ENCODE measurements at regions not wholly inside any gene's neighbourhood (a gene's known extent, or its start where the extent isn't known, plus 50 kb on each side); places are given as distances from the start of the nearest gene placed in this dataset.
"Not testable (repeated sequence)": the region's sequence is repeated elsewhere in the genome, so short reads cannot be mapped to it uniquely, and the experiment has no call there.

- H3K4me3 ChIP-seq: no peak overlapping the region
- no peak overlapping the region for H3K27ac ChIP-seq
- no peak for DNase-seq (ENCODE audit: low spot score)
- no peak for TF ChIP-seq CTCF (IDR thresholded peaks at IDR 0.05)
These were observed 289.7 kb downstream of the SHOX start for GRCh38 chrX:920234-920799.

- no peak for TF ChIP-seq CTCF (IDR thresholded peaks at IDR 0.05)
- DNase-seq (ENCODE audit: low spot score): no peak
- H3K4me3 ChIP-seq: no peak overlapping the region
- no peak overlapping the region for H3K27ac ChIP-seq
These were observed 285.6 kb downstream of the SHOX start for GRCh38 chrX:916230-916599.

GRCh38 chrX:915427-916229 is 285.0 kb downstream of the SHOX start:
- Histone ChIP-seq H3K4me3 (no peak overlapping the region), H3K27ac (no peak overlapping the region)
- TF ChIP-seq CTCF (IDR thresholded peaks at IDR 0.05): no peak
- DNase-seq (ENCODE audit: low spot score): no peak

- no peak overlapping the region for H3K4me3 ChIP-seq
- no peak overlapping the region for H3K27ac ChIP-seq
- no peak for TF ChIP-seq CTCF (IDR thresholded peaks at IDR 0.05)
- DNase-seq (ENCODE audit: low spot score): no peak
These were observed 283.6 kb downstream of the SHOX start for GRCh38 chrX:914206-914605.

- Histone ChIP-seq H3K4me3 (no peak overlapping the region), H3K27ac (no peak overlapping the region)
- TF ChIP-seq CTCF (IDR thresholded peaks at IDR 0.05): no peak
- no peak for DNase-seq (ENCODE audit: low spot score)
These were observed 282.1 kb downstream of the SHOX start for GRCh38 chrX:912677-913076.

- not testable (repeated sequence) for H3K4me3 ChIP-seq; H3K27ac ChIP-seq; DNase-seq (ENCODE audit: low spot score)
These were observed 278.5 kb downstream of the SHOX start for GRCh38 chrX:909068-909467.

GRCh38 chrX:906586-906985 is 276.0 kb downstream of the SHOX start:
- no peak for DNase-seq (ENCODE audit: low spot score)
- TF ChIP-seq CTCF (IDR thresholded peaks at IDR 0.05): no peak

More at GRCh38 chrX:906586-906985, 276.0 kb downstream of the SHOX start:
- Histone ChIP-seq H3K4me3 (no peak overlapping the region), H3K27ac (no peak overlapping the region)

All from coronary artery (tissue), 2 donors.